Smooth muscle cell (in vitro differentiated cells): ENCODE measurements at regions not wholly inside any gene's neighbourhood (a gene's known extent, or its start where the extent isn't known, plus 50 kb on each side); places are given as distances from the start of the nearest gene placed in this dataset.

ENCODE experiments used
- DNase-seq: peaks from one replicate; lab custom pipeline; 2025; ENCODE audit not compliant: unreplicated experiment; lab: John Stamatoyannopoulos, UW
- H2AFZ ChIP-seq: fragments of 200-600 bp; sonication (generic); 2 replicates; pipeline ENCODE4 v1.6.0; 2016; ENCODE audit warnings: antibody characterized with exemption, low read depth, mild to moderate bottlenecking
- H3F3A ChIP-seq: fragments of 200-600 bp; sonication (generic); 2 replicates; pipeline ENCODE4 v1.6.0; 2017; ENCODE audit warnings: antibody characterized with exemption, low read depth
- H3K27ac ChIP-seq: fragments of 200-600 bp; sonication (generic); 2 replicates; pipeline ENCODE4 v1.5.1; 2016; ENCODE audit warnings: low read depth, mild to moderate bottlenecking
- H3K27me3 ChIP-seq: fragments of 200-600 bp; sonication (generic); 2 replicates; pipeline ENCODE4 v1.6.1; 2016; ENCODE audit warnings: low read depth, mild to moderate bottlenecking
- H3K36me3 ChIP-seq: fragments of 200-600 bp; sonication (generic); 2 replicates; pipeline ENCODE4 v1.5.1; 2016; ENCODE audit warnings: low read depth
- H3K4me1 ChIP-seq: fragments of 200-600 bp; sonication (generic); 2 replicates; pipeline ENCODE4 v1.5.1; 2016; ENCODE audit warnings: low read depth
- H3K4me2 ChIP-seq: fragments of 200-600 bp; sonication (generic); 2 replicates; pipeline ENCODE4 v1.6.0; 2016; ENCODE audit warnings: mild to moderate bottlenecking
- H3K4me3 ChIP-seq: fragments of 200-600 bp; sonication (generic); 2 replicates; pipeline ENCODE4 v1.5.1; 2016; ENCODE audit warnings: mild to moderate bottlenecking
- H3K79me2 ChIP-seq: fragments of 200-600 bp; sonication (generic); 2 replicates; pipeline ENCODE4 v1.6.0; 2016; ENCODE audit warnings: low read depth, mild to moderate bottlenecking
- H3K9ac ChIP-seq: fragments of 200-600 bp; sonication (generic); 2 replicates; pipeline ENCODE4 v1.6.0; 2016; ENCODE audit warnings: low read depth
- H3K9me3 ChIP-seq: fragments of 200-600 bp; sonication (generic); replicated peaks from 2 replicates; pipeline ENCODE4 v1.5.1; 2016; ENCODE audit warnings: low read depth
- H4K20me1 ChIP-seq: fragments of 200-600 bp; sonication (generic); 2 replicates; pipeline ENCODE4 v1.6.0; 2016; ENCODE audit warnings: low read depth
- WGBS: methylation state at CpG from one replicate; pipeline ENCODE4 v1.1.7; 2016; ENCODE audit warnings: low lambda C conversion rate; 5-methylcytosine and 5-hydroxymethylcytosine counted together
- TF ChIP-seq, protein P1 (sequence below): fragments of 200-600 bp; sonication (generic); IDR thresholded peaks from 2 replicates; pipeline ENCODE4 v1.5.1; 2017; ENCODE audit warnings: borderline replicate concordance, mild to moderate bottlenecking, antibody characterized with exemption; ENCODE audit not compliant: insufficient read depth, poor library complexity, severe bottlenecking

DNA sequence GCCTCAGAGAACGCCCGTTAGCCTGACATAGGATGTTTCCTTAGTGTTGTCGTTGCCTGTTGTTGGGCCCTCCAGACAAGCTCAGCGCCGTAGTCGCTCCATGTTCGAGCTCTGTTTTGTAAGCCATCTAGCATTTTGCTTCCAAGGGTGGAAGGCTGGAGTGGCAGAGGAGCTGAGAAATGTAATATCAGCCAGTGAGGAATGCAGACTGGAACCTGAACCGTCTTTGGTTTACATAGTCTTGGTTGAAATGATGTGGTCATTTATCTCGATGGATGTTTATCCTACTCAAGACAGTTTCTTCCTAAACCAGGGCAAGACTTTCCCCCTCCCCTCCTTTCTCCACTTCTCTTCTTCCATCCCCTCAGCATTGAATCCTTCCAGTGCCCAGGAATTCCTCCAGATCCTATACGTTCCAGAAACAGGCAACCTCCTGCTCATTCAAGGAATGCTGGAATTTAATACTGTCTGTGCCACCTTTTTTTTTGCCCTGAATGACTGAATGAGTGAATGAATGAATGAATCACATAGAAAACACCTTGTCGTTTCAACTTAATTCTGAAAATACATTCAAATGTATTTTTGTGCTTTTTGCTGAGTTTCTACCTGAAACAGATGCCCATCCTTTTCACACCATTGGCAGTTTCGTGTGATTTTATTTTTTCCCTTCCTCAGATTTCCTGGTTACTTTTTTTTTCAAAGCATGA lies 109.5 kb upstream of the MBNL2 start:
- H4K20me1 ChIP-seq, result no peaks in the 10 kb centered on the region

DNA sequence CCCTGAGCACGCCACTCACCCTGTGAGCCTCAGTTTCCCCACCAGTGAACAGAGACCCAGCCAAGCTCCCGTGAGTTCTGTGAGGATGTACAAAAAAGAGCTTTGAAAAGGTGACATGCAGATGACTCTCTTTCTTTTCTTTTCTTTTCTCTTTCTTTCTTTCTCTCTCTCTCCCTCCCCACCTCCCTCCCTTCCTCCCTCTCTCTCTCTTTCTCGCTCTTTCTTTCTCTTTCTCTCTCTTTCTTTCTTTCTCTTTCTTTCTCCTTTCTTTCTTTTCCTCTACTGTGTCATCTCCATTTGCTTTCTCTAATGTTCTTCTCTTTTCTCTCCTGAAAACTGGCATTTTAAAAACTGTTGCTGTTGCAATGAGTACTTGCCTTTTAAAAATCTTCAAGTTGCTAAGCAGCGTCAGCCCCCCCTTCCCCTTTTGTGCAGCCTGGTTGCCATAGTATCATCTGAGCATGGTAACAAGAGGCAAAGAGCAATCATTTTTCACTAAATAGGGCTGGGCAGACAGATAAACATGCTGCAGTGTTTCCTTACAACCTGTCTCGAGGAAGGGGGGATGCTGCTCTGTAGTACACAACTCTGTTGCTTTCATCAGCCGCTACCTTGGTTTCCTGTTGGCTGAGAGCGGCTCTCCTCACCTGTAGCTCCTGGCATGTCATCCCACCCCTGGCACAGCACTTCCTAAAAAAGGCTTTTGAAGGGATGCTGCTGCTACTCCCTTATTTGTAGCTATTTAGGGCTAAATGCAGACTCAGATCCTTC lies 108.7 kb upstream of the MBNL2 start:
- no peak overlapping the region for H2AFZ ChIP-seq
- no peak overlapping the region for H3K27ac ChIP-seq
- H3K9ac ChIP-seq, result no peak overlapping the region
- no peaks in the 10 kb centered on the region for H3K79me2 ChIP-seq
- H3K36me3 ChIP-seq, result no peaks in the 10 kb centered on the region
- DNase-seq, result no peak
- peaks cover 16% of the 10 kb centered on the region for H3F3A ChIP-seq
- H3K9me3 ChIP-seq, result no peaks in the 10 kb centered on the region
- peaks cover 17% of the 10 kb centered on the region for H3K4me1 ChIP-seq
- TF ChIP-seq, protein P1, sequence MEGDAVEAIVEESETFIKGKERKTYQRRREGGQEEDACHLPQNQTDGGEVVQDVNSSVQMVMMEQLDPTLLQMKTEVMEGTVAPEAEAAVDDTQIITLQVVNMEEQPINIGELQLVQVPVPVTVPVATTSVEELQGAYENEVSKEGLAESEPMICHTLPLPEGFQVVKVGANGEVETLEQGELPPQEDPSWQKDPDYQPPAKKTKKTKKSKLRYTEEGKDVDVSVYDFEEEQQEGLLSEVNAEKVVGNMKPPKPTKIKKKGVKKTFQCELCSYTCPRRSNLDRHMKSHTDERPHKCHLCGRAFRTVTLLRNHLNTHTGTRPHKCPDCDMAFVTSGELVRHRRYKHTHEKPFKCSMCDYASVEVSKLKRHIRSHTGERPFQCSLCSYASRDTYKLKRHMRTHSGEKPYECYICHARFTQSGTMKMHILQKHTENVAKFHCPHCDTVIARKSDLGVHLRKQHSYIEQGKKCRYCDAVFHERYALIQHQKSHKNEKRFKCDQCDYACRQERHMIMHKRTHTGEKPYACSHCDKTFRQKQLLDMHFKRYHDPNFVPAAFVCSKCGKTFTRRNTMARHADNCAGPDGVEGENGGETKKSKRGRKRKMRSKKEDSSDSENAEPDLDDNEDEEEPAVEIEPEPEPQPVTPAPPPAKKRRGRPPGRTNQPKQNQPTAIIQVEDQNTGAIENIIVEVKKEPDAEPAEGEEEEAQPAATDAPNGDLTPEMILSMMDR, result no peak
- H3K27me3 ChIP-seq, result no peaks in the 10 kb centered on the region
- WGBS, result 87% methylated on average over 7 of the region's 7 CpGs
- H4K20me1 ChIP-seq, result no peaks in the 10 kb centered on the region
- H3K4me3 ChIP-seq, result no peak overlapping the region
- H3K4me2 ChIP-seq, result no peak overlapping the region

More for the DNA sequence above, 109.5 kb upstream of the MBNL2 start:
- Histone ChIP-seq H3K9me3 (no peaks in the 10 kb centered on the region), H3F3A (peaks cover 16% of the 10 kb centered on the region), H3K4me1 (peaks cover 17% of the 10 kb centered on the region), H3K79me2 (no peaks in the 10 kb centered on the region), H3K4me2 (no peak overlapping the region), H3K27me3 (no peaks in the 10 kb centered on the region), H3K4me3 (no peak overlapping the region), H3K9ac (no peak overlapping the region), H3K36me3 (no peaks in the 10 kb centered on the region), H2AFZ (no peak overlapping the region), H3K27ac (no peak overlapping the region)
- TF ChIP-seq, protein P1, result no peak
- WGBS, result 65% methylated on average over 12 of the region's 12 CpGs
- DNase-seq, result no peak

GRCh38 chr13:97114651-97115050 lies 107.5 kb upstream of the MBNL2 start:
- no peaks in the 10 kb centered on the region for H3K36me3 ChIP-seq
- peak overlapping the region; percentile 60 for H3K27ac ChIP-seq
- no peaks in the 10 kb centered on the region for H3K9me3 ChIP-seq
- H3K4me3 ChIP-seq, result no peak overlapping the region
- no peaks in the 10 kb centered on the region for H3K27me3 ChIP-seq
- H3K9ac ChIP-seq, result peak overlapping the region; percentile 13
- H3F3A ChIP-seq, result peaks cover 16% of the 10 kb centered on the region
- peak overlapping the region; percentile 65 for H3K4me2 ChIP-seq
- no peaks in the 10 kb centered on the region for H3K79me2 ChIP-seq
- 69% methylated on average over 5 of the region's 5 CpGs for WGBS
- TF ChIP-seq, protein P1, result no peak
- peaks cover 17% of the 10 kb centered on the region for H3K4me1 ChIP-seq
- DNase-seq, result no peak
- peak overlapping the region; percentile 59 for H2AFZ ChIP-seq
- H4K20me1 ChIP-seq, result no peaks in the 10 kb centered on the region

DNA sequence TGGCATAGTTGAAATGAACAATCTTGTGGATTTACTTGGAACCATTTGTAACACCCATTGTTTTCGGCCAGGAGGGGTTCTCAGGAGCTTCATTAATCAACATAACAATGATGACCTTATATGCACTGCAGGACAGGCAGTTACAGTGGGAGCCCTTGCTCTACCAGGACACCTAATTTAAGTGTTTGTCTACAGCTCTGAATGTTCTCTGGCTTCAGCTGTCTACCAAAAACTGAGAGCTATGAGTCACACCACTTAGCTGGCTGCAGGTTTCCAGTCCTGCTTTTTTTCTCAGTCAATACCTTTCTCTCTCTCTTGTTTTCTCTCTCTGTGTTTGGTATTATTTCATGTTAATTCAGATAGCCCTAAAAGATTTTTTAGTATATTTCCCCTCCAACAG lies 105.4 kb upstream of the MBNL2 start:
- TF ChIP-seq, protein P1, result no peak
- Histone ChIP-seq H3K79me2 (no peaks in the 10 kb centered on the region), H4K20me1 (no peaks in the 10 kb centered on the region), H3K36me3 (no peaks in the 10 kb centered on the region), H3K9ac (no peak overlapping the region), H2AFZ (no peak overlapping the region), H3K27ac (peak overlapping the region; percentile 60), H3K4me3 (no peak overlapping the region), H3K27me3 (no peaks in the 10 kb centered on the region), H3K4me2 (no peak overlapping the region), H3K9me3 (no peaks in the 10 kb centered on the region), H3K4me1 (peaks cover 20% of the 10 kb centered on the region), H3F3A (peaks cover 16% of the 10 kb centered on the region)
- DNase-seq, result no peak
- WGBS, result 76% methylated on average over 1 of the region's 1 CpG
